NOMO-1 treated with DMSO at 0.1 percent for 48 hours (cell line): ENCODE measurements at regions not wholly inside any gene's neighbourhood (a gene's known extent, or its start where the extent isn't known, plus 50 kb on each side); places are given as distances from the start of the nearest gene placed in this dataset.
"Not testable (repeated sequence)": the region's sequence is repeated elsewhere in the genome, so short reads cannot be mapped to it uniquely, and the experiment has no call there.

Experiments used
- DNase-seq: peaks from one replicate; lab custom pipeline; 2025; ENCODE audit not compliant: unreplicated experiment; lab: John Stamatoyannopoulos, UW

DNA sequence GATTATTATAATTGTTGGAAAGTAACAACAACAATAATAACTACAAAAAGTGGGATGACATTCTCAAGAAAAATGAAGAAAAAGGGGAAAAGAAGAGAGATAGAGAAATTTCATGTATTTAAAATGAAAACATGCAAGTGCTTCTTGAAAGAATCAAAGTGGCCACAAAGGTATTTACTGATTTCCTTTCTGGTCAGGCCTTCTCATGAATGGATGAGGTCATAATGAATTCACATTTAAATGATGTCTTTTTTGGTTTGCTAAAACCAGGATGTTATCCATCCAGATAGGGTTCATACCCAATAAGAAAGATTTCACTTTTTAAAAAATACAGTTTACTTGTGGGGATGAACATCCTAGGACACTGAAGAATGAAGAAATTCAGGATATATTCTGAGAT, 446.4 kb upstream of the PTGER4 start:
- DNase-seq: no peak

DNA sequence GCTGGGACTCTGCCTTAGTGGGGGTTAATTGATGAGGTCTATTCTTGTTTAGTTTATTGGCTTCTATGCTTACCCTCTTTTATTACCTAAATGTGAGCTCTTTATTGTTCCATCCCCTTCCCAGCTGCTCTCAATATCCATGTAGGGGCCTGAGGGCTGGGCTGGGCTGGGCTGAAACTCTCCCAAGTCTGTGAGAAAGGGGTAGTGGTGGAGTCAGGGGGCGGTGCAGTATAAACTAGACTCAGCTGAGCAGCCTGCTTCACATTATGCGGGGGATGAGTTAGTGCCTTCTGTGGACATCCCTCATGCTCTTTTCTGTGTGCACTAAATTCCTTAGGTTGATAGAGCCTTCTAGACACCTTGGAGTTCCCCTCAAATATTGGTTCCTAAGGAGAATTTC, 451.8 kb upstream of the PTGER4 start:
- DNase-seq: no peak

DNA sequence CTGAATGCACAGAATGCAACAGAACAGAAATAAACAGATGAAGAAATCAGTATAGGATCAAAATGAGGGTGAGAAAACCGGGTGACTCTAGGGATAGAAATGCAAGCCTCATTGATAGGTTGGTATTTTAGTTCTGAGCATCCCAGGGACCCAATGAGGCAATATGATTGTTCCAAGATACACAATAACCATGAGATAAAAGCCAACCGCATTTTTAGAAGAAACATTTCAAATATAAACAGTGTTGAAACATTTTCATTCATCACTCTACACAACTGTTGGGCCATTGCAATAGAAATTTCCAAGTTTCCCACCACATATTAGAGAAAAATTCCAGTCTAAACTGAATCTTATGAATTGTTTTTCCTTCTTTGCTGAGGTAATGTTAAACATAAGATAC, 452.3 kb upstream of the PTGER4 start:
- DNase-seq: no peak

DNA sequence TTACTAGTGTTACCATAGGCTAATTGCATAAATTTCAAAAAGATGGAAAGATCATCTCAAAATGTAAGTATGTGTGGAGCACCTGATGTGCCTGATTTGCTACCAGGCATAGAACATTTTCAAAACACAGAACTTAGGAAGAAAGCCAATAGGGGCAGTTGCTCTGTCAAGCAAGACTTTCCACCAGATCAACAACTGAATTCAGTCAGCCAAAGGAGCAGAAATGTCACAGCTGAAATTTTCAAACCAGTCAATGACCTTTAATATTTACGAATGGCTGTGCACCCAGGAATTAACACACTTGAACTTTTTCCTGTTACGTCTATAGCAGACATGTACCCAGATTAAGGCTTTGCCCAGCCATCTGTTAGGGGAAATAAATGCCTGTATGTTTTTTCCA, 452.8 kb upstream of the PTGER4 start:
- DNase-seq: no peak

DNA sequence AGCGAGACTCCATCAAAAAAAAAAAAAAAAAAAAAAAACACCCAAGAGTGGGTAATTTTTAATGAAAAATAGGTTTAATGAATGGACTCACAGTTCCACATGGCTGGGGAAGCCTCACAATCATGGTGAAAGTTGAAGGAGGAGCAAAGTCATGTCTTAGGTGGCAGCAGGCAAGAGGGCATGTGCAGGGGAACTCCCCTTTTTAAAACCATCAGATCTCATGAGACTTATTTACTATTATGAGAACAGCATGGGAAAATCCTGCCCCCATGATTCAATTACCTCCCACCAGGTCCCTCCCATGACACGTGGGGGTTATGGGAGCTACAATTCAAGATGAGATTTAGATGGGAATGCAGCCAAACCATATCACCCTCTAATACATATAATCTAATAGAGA, 454.6 kb upstream of the PTGER4 start:
- DNase-seq: not testable (repeated sequence)

DNA sequence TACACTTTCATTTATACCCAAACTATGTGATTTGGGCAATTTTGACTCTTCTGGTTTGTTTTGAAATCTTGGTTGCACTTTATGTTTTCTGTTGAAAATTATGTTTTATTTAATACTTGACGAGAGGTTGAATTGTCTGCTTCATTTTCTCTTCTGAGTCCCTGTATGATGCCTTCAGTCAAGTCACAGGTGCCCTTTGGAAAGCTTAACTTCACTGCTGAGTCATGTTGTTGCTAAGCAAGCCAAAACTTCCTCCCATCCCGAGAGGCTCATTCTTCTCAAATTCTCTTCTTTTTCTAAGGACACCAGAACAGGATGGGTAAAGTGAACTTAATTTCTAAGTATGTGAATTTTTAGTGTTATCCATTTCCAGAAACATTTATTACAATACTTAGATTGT, 455.3 kb upstream of the PTGER4 start:
- DNase-seq: no peak

DNA sequence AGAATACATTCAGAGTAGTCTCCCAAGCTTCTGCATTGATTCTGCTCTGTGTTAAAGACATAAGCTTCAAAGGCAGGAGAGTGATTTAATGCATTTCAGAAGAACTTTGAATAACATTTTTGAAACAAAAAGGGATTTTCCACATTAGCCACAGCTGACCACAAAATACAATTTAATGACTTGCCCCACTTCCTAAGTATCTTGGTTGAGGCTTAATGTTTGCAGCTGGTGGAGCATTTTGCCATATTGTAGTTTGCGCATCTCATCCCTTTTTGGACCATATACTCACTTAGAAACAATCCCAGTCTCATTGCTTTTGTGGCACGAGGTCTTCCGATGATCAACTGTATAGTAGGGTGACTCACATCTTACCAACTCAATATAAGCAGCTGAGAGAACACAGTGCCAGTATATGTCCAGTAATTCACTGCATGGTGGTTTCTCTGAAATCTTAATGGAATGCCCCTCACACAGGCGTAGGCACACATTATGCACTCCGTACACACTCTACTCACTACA, 455.8 kb upstream of the PTGER4 start:
- peak; percentile 50 for DNase-seq

DNA sequence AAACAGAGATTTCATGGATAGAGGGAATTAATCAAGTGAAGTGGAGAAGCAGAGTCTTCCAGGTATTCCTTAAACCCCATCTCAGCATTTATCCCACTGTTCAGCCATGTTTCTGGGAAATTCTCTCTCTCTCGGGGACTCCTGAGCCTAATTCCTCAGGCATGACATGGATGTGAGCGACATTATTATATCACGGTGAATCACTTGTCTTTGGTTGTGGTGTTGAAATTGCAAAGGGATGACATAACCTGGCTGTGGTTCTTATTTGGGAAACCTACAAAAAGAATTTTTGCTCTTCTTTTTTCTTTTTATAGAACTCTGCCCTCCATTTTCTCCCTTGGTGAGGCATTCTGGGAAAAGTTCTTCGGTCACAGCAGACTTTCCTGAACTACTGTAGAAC, 457.9 kb upstream of the PTGER4 start:
- no peak for DNase-seq

DNA sequence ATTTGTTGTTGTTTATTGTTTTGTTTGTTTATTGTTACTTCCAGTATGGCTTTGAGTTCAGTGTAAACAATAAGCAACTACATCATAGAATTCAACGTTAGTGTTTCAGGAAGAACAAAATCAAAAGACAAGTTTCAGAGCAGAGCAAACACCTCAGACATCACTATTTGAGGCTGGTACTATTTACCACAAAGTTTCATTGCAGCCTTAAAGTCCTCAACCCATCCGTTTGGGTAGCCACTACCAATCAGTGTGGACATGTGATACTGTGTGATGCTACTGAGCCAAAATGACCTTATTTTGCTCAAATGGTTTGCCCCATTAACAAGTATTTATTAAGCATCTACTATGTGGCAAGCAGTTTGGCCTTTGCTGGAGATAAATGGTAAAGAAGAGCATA, 458.5 kb upstream of the PTGER4 start:
- no peak for DNase-seq

DNA sequence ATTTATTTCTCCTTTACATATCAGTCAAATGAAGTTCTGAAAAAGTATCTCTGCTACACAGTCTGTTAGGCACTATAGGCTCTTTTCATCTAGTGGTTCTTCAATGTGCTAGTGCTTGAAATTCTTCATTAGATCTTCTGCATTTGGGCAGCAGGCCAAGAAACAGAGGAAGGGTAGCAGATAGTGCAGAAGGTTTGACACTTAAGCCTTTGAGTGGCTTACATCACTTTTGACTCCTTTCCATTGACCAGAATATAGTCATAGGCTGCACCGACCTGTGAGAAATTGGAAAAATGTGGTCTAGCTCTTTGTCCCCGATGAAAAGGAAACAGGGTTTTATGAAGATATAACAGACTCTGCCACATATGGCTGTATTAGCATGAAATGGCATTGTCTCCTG, 459.5 kb upstream of the PTGER4 start:
- DNase-seq: no peak

DNA sequence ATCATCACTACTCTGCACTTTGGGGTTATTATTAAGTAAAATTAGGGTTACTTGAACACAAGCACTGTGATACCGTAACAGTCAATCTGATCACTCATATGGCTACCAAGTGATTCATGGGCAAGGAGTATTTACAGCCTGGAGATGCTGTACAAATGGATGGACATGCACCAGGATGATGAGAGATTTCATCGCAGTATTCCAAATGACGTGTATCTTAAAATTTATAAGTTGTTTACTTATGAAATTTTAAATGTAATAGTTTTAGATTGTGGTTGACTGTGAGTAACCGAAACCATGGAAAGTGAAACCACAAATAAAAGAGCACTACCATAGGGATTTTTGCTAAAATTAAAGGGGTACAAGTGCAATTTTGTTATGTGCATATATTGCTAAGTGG, 462.2 kb upstream of the PTGER4 start:
- no peak for DNase-seq

DNA sequence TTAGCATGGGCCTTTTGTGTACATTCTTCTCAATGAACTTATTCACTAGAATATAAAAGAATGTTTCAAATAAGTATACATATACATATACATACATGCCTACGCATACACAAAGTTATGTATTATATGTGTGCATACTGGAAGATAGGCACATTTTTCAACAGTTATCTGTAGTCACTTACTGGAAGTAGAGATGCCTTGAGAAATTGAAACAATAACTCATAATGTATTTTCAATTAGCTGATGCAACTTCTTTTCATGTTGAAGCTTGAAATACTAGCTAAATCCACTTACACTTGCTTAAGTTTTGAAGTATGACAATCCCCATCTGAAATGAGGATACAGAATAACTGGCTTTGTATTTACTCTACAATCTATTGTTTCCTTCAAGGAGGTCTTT, 469.0 kb upstream of the PTGER4 start:
- DNase-seq: no peak

DNA sequence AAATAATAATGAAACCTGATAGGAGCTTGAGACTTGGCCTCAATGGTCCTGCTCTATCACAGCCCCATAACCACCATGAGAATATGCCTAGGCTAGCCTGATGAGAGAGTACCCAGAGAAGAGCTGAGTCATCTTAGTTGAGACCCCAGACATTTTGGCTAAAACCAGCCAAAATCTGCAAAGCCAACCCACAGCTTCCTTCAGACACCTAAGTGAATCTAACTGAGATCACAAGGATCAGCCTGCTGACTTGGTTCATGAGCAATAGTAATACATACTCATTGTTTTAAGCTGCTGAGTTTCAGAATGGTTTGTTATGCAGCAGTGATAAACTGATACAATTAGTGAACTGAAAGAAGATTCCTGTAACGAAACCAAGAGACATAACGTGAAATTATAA, 473.7 kb upstream of the PTGER4 start:
- DNase-seq: no peak

DNA sequence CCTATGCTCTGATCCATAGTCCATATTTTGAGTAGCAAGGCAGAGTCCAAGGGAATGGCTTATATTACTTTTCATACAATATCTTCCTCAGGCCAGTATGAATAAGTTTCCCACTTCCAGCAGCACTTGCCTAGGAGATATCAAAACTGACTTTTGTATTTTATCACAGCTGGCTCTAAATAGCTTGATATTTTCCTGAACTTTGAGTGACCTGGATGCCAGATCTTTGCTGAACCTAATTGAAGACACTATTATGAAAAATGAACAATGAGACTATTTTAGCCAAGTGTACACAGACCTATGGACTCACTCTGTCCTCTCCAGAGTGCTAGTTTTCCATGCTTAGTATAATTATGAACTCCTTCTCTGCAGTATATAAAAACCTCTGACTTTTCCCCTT, 475.6 kb upstream of the PTGER4 start:
- DNase-seq: no peak

DNA sequence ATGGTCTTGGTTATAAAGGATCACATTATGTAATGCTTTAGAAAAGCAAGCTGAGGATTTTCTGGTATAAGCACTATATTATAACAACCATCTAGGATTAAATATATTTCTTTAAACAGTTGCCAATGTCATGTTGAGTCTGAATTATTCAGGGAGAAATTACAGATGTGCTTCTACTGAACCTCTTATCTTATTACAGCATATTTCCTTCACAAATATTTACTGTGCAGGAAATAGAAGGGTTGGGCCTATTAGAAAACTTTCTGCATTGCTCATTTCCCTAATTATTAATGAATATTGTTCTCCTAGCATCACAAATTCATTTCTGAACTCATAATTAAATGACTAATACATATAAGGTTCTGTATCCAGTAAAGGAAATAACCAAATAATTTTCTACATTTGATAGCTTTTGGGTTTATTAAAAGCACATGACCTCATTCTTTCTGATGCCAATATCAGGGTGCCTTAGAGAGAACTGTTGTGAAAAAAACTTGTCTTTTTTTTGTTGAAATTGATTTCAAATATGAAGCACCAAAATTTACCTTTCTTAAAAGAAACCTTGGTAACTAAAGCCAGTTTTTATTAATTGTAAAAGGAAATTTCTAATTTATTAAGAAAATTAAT, 476.8 kb upstream of the PTGER4 start:
- no peak for DNase-seq

DNA sequence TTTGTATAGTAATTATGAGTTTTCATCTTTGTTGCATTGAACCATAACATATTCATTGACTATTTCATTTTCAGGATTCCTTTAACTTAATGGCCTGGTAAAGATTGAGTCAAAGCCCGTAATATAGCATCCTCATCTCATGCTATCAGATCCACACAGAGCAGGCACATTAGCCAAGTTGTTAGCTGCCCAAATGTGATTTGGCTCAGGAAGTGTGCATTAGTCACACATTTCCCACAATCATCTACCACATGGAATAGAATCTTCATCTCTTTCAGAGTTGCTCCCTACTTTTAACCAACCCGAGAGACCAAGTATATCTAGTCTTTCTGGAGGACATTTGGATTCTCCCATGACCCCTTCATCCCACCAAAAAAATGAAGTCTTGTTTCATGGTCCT, 481.0 kb upstream of the PTGER4 start:
- no peak for DNase-seq

DNA sequence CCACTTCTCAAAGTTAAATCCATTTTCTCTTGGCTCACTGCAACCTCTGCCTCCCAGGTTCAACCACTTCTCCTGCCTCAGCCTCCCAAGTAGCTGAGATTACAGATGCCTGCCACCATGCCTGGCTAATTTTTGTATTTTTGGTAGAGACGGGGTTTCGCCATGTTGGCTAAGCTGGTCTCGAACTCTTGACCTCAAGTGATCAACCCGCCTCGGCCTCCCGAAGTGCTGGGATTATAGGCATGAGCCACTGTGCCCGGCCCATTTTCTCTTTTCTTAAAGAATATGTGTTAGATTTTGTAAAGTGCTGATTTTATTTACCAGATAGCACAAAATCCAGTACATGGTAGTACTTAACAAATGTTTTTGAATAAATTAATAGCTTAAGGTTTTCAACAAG, 484.1 kb upstream of the PTGER4 start:
- DNase-seq: not testable (repeated sequence)

DNA sequence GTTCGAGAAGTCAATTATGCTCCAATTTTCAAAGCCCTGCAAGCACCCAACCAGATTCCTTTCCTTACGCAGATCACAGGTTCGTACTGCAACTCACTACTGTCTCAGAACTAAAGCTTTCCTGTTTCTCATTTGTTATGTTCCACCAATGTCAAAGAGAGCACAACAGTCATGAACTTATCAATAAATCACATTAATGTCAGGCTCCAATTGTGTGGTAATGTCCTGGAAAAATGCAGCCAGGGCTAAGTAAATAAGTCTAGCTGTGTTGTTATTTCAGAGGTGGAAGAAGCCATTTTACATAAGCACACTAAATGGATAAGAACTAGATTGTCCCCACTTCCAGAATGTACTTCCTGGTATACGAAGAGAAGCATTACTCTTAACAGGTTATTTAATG, 488.6 kb upstream of the PTGER4 start:
- DNase-seq: no peak

DNA sequence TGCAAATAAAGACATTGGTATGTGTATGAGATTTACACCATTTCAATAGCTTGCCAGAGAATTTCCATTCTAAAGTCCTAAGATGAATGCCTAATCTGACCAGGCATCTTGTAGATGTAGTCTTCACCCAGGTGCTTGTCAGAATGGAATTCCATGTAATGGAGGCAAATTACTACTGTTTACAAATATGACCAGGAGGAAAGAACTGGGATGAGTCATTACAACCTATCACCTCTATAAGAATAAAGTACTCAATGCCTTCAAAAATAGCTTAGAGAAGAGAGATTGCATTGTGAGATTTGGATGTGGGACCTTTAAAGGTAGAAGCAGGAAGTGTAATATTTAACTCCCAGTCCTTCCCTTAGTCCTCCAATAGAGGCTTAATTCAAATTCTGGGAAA, 507.0 kb upstream of the PTGER4 start:
- no peak for DNase-seq

DNA sequence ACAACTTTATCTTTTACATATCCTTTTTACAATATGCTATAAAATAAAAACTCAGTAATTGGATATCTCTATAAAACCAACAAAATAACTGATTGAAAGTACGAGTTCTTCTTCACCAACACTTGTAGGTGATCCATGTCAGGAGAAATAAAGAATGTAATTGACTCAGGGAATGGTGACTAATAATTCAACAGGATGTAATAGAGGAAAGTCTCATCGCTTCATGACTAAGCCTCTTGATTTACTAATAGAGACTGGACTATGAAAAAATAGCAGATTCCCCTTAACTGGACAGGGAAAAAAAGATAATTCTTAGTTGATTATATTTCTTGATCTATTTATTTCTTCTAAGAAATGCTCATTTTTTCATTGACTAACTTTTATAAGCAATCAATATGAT, 507.7 kb upstream of the PTGER4 start:
- DNase-seq: no peak

DNA sequence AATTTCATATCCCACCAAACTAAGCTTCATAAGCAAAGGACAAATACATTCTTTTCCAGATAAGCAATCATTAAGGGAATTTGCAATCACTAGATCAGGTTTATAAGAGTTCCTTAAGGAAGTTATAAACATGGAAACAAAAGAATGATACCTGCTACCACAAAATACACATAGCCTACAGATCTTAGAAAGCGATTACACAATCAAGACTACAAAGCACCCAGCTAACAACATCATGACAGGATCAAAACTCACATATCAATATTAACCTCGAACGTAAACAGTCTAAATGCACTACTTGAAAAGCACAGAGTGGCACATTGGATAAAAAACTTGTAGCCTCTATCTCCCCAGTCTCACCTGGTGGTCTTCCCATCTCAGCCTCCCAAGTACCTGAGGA, 512.4 kb upstream of the PTGER4 start:
- no peak for DNase-seq

DNA sequence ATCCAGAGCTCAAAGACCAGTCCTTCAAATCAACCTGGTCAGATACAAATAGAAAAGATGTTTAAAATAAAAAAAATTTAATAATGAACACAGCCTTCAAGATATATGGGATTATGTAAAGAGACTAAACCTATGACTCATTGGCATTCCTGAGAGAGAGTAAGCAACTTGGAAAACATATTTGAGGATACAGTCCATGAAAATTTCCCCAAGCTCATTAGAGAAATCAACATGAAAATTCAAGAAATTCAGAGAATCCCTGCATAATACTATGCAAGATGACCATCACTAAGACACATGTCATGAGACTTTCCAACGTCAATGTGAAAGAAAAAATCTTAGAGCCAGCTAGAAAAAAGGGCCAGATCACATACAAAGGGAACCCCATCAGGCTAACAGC, 512.9 kb upstream of the PTGER4 start:
- DNase-seq: no peak
